Hepatocyte (in vitro differentiated cells): ENCODE measurements at regions not wholly inside any gene's neighbourhood (a gene's known extent, or its start where the extent isn't known, plus 50 kb on each side); places are given as distances from the start of the nearest gene placed in this dataset.

ENCODE experiments used
- CTCF ChIP-seq: fragments of 200-600 bp; sonication (generic); IDR thresholded peaks from 2 replicates; pipeline ENCODE4 v1.5.1; 2016; ENCODE audit warnings: antibody characterized with exemption, mild to moderate bottlenecking; ENCODE audit not compliant: poor library complexity
- EZH2 ChIP-seq: fragments of 200-600 bp; sonication (generic); IDR thresholded peaks from 2 replicates; pipeline ENCODE4 v1.6.1; 2016; ENCODE audit warnings: antibody characterized with exemption, mild to moderate bottlenecking, borderline replicate concordance

GRCh38 chr2:602571-603359 lies 74.4 kb downstream of the TMEM18 start:
- no peak for TF ChIP-seq CTCF
- TF ChIP-seq EZH2, result no peak
